ENCODE measurements at regions not wholly inside any gene's neighbourhood (a gene's known extent, or its start where the extent isn't known, plus 50 kb on each side); places are given as distances from the start of the nearest gene placed in this dataset.

GRCh38 chr1:68321084-68321685 is 88.9 kb upstream of the WLS start:
- H3K4me1 ChIP-seq (ENCODE audit: control insufficient read depth, insufficient read depth, low read length), result peaks cover 41% of the 10 kb centered on the region
- H3K9ac ChIP-seq (ENCODE audit: low read length in 2 of 2), result peak overlapping the region in 1 of 2 donors; percentile 1
- no peaks in the 10 kb centered on the region for H3K27me3 ChIP-seq (ENCODE audit: control insufficient read depth in 1 of 2, insufficient read depth in 2 of 2, low read length in 2 of 2)
- no peaks in the 10 kb centered on the region for H3K9me3 ChIP-seq (ENCODE audit: control insufficient read depth in 2 of 2, low read length in 2 of 2)
- peak overlapping the region; percentile 92 for H3K27ac ChIP-seq (ENCODE audit: low read length)
- H3K4me3 ChIP-seq (ENCODE audit: low read length in 2 of 2), result no peak overlapping the region
- H3K36me3 ChIP-seq (ENCODE audit: control insufficient read depth in 2 of 2, insufficient read depth in 2 of 2, low read length in 2 of 2), result no peaks in the 10 kb centered on the region

- H3K4me1 ChIP-seq (ENCODE audit: control insufficient read depth, insufficient read depth, low read length), result peaks cover 41% of the 10 kb centered on the region
- no peaks in the 10 kb centered on the region for H3K36me3 ChIP-seq (ENCODE audit: control insufficient read depth in 2 of 2, insufficient read depth in 2 of 2, low read length in 2 of 2)
- H3K27me3 ChIP-seq (ENCODE audit: control insufficient read depth in 1 of 2, insufficient read depth in 2 of 2, low read length in 2 of 2), result no peaks in the 10 kb centered on the region
- peak overlapping the region in 1 of 2 donors; percentile 35 for H3K4me3 ChIP-seq (ENCODE audit: low read length in 2 of 2)
- H3K27ac ChIP-seq (ENCODE audit: low read length), result peak overlapping the region; percentile 64
- peak overlapping the region; percentile 8 to 36 for H3K9ac ChIP-seq (ENCODE audit: low read length in 2 of 2)
- no peaks in the 10 kb centered on the region for H3K9me3 ChIP-seq (ENCODE audit: control insufficient read depth in 2 of 2, low read length in 2 of 2)
These were observed 88.0 kb upstream of the WLS start for GRCh38 chr1:68320349-68320748.

- no peaks in the 10 kb centered on the region for H3K9me3 ChIP-seq (ENCODE audit: control insufficient read depth in 2 of 2, low read length in 2 of 2)
- peak overlapping the region; percentile 8 to 36 for H3K9ac ChIP-seq (ENCODE audit: low read length in 2 of 2)
- peak overlapping the region in 1 of 2 donors; percentile 35 for H3K4me3 ChIP-seq (ENCODE audit: low read length in 2 of 2)
- peaks cover 41% of the 10 kb centered on the region for H3K4me1 ChIP-seq (ENCODE audit: control insufficient read depth, insufficient read depth, low read length)
- H3K27ac ChIP-seq (ENCODE audit: low read length), result peak overlapping the region; percentile 64
- no peaks in the 10 kb centered on the region for H3K27me3 ChIP-seq (ENCODE audit: control insufficient read depth in 1 of 2, insufficient read depth in 2 of 2, low read length in 2 of 2)
- H3K36me3 ChIP-seq (ENCODE audit: control insufficient read depth in 2 of 2, insufficient read depth in 2 of 2, low read length in 2 of 2), result no peaks in the 10 kb centered on the region
These were observed 87.6 kb upstream of the WLS start for GRCh38 chr1:68319907-68320306.

GRCh38 chr1:68317543-68317942 is 85.2 kb upstream of the WLS start:
- Histone ChIP-seq H3K27ac (ENCODE audit: low read length) (no peak overlapping the region), H3K4me1 (ENCODE audit: control insufficient read depth, insufficient read depth, low read length) (peaks cover 31% of the 10 kb centered on the region), H3K4me3 (ENCODE audit: low read length in 2 of 2) (no peak overlapping the region), H3K27me3 (ENCODE audit: control insufficient read depth in 1 of 2, insufficient read depth in 2 of 2, low read length in 2 of 2) (no peaks in the 10 kb centered on the region), H3K9ac (ENCODE audit: low read length in 2 of 2) (no peak overlapping the region), H3K36me3 (ENCODE audit: control insufficient read depth in 2 of 2, insufficient read depth in 2 of 2, low read length in 2 of 2) (no peaks in the 10 kb centered on the region), H3K9me3 (ENCODE audit: control insufficient read depth in 2 of 2, low read length in 2 of 2) (no peaks in the 10 kb centered on the region)

GRCh38 chr1:68314151-68314780 is 81.9 kb upstream of the WLS start:
- Histone ChIP-seq H3K36me3 (ENCODE audit: control insufficient read depth in 2 of 2, insufficient read depth in 2 of 2, low read length in 2 of 2) (no peaks in the 10 kb centered on the region), H3K9ac (ENCODE audit: low read length in 2 of 2) (peak overlapping the region; percentile 10 to 30), H3K27ac (ENCODE audit: low read length) (no peak overlapping the region), H3K9me3 (ENCODE audit: control insufficient read depth in 2 of 2, low read length in 2 of 2) (no peaks in the 10 kb centered on the region), H3K4me3 (ENCODE audit: low read length in 2 of 2) (peak overlapping the region; percentile 2 to 23), H3K27me3 (ENCODE audit: control insufficient read depth in 1 of 2, insufficient read depth in 2 of 2, low read length in 2 of 2) (no peaks in the 10 kb centered on the region), H3K4me1 (ENCODE audit: control insufficient read depth, insufficient read depth, low read length) (peaks cover 10% of the 10 kb centered on the region)

GRCh38 chr1:68313735-68314134 is 81.4 kb upstream of the WLS start:
- Histone ChIP-seq H3K9ac (ENCODE audit: low read length in 2 of 2) (peak overlapping the region; percentile 10 to 30), H3K9me3 (ENCODE audit: control insufficient read depth in 2 of 2, low read length in 2 of 2) (no peaks in the 10 kb centered on the region), H3K4me3 (ENCODE audit: low read length in 2 of 2) (peak overlapping the region; percentile 2 to 23), H3K27me3 (ENCODE audit: control insufficient read depth in 1 of 2, insufficient read depth in 2 of 2, low read length in 2 of 2) (no peaks in the 10 kb centered on the region), H3K36me3 (ENCODE audit: control insufficient read depth in 2 of 2, insufficient read depth in 2 of 2, low read length in 2 of 2) (no peaks in the 10 kb centered on the region), H3K4me1 (ENCODE audit: control insufficient read depth, insufficient read depth, low read length) (peaks cover 12% of the 10 kb centered on the region), H3K27ac (ENCODE audit: low read length) (peak overlapping the region; percentile 53)

GRCh38 chr1:68308034-68308433 is 75.7 kb upstream of the WLS start:
- H3K36me3 ChIP-seq (ENCODE audit: control insufficient read depth in 2 of 2, insufficient read depth in 2 of 2, low read length in 2 of 2), result no peaks in the 10 kb centered on the region
- peaks cover 11% of the 10 kb centered on the region for H3K4me1 ChIP-seq (ENCODE audit: control insufficient read depth, insufficient read depth, low read length)
- no peaks in the 10 kb centered on the region for H3K27me3 ChIP-seq (ENCODE audit: control insufficient read depth in 1 of 2, insufficient read depth in 2 of 2, low read length in 2 of 2)
- H3K4me3 ChIP-seq (ENCODE audit: low read length in 2 of 2), result no peak overlapping the region
- no peaks in the 10 kb centered on the region for H3K9me3 ChIP-seq (ENCODE audit: control insufficient read depth in 2 of 2, low read length in 2 of 2)
- H3K27ac ChIP-seq (ENCODE audit: low read length), result peak overlapping the region; percentile 75
- peak overlapping the region in 1 of 2 donors; percentile 41 for H3K9ac ChIP-seq (ENCODE audit: low read length in 2 of 2)

GRCh38 chr1:68307378-68307787 is 75.1 kb upstream of the WLS start:
- peak overlapping the region; percentile 75 for H3K27ac ChIP-seq (ENCODE audit: low read length)
- peak overlapping the region in 1 of 2 donors; percentile 41 for H3K9ac ChIP-seq (ENCODE audit: low read length in 2 of 2)
- H3K4me1 ChIP-seq (ENCODE audit: control insufficient read depth, insufficient read depth, low read length), result peaks cover 11% of the 10 kb centered on the region
- no peak overlapping the region for H3K4me3 ChIP-seq (ENCODE audit: low read length in 2 of 2)
- H3K27me3 ChIP-seq (ENCODE audit: control insufficient read depth in 1 of 2, insufficient read depth in 2 of 2, low read length in 2 of 2), result no peaks in the 10 kb centered on the region
- no peaks in the 10 kb centered on the region for H3K9me3 ChIP-seq (ENCODE audit: control insufficient read depth in 2 of 2, low read length in 2 of 2)
- no peaks in the 10 kb centered on the region for H3K36me3 ChIP-seq (ENCODE audit: control insufficient read depth in 2 of 2, insufficient read depth in 2 of 2, low read length in 2 of 2)

GRCh38 chr1:68301471-68302001 is 69.2 kb upstream of the WLS start:
- Histone ChIP-seq H3K4me1 (ENCODE audit: control insufficient read depth, insufficient read depth, low read length) (no peaks in the 10 kb centered on the region), H3K36me3 (ENCODE audit: control insufficient read depth in 2 of 2, insufficient read depth in 2 of 2, low read length in 2 of 2) (no peaks in the 10 kb centered on the region), H3K4me3 (ENCODE audit: low read length in 2 of 2) (no peak overlapping the region), H3K9me3 (ENCODE audit: control insufficient read depth in 2 of 2, low read length in 2 of 2) (no peaks in the 10 kb centered on the region), H3K27ac (ENCODE audit: low read length) (no peak overlapping the region), H3K9ac (ENCODE audit: low read length in 2 of 2) (no peak overlapping the region), H3K27me3 (ENCODE audit: control insufficient read depth in 1 of 2, insufficient read depth in 2 of 2, low read length in 2 of 2) (no peaks in the 10 kb centered on the region)

GRCh38 chr1:68294367-68295066 is 62.2 kb upstream of the WLS start:
- no peak overlapping the region for H3K4me3 ChIP-seq (ENCODE audit: low read length in 2 of 2)
- no peaks in the 10 kb centered on the region for H3K9me3 ChIP-seq (ENCODE audit: control insufficient read depth in 2 of 2, low read length in 2 of 2)
- H3K27ac ChIP-seq (ENCODE audit: low read length), result no peak overlapping the region
- H3K9ac ChIP-seq (ENCODE audit: low read length in 2 of 2), result no peak overlapping the region
- no peaks in the 10 kb centered on the region for H3K27me3 ChIP-seq (ENCODE audit: control insufficient read depth in 1 of 2, insufficient read depth in 2 of 2, low read length in 2 of 2)
- peaks cover 32% of the 10 kb centered on the region for H3K4me1 ChIP-seq (ENCODE audit: control insufficient read depth, insufficient read depth, low read length)
- H3K36me3 ChIP-seq (ENCODE audit: control insufficient read depth in 2 of 2, insufficient read depth in 2 of 2, low read length in 2 of 2), result no peaks in the 10 kb centered on the region

All from stomach smooth muscle (tissue), 2 donors.